Thoracic aorta (tissue), 2 donors: ENCODE measurements at regions not wholly inside any gene's neighbourhood (a gene's known extent, or its start where the extent isn't known, plus 50 kb on each side); places are given as distances from the start of the nearest gene placed in this dataset.

ENCODE experiments used
- ATAC-seq: fragments of 150-250 bp; one replicate; pipeline ENCODE4 v1.8.0; 2017; ENCODE audit warnings: low read depth; ENCODE audit not compliant: insufficient number of reproducible peaks, low FRiP score
- DNase-seq: peaks from one replicate; pipeline ENCODE4 v3.0.0-alpha.2; 2020; ENCODE audit warnings: low spot score
- H3K27ac ChIP-seq, 2 donors: fragments of 200-600 bp; sonication (generic); 1 replicate in 1 of 2; 2 replicates in 1 of 2; pipeline ENCODE4 v1.5.1; 2016; ENCODE audit warnings: mild to moderate bottlenecking in 2 of 2, moderate library complexity in 2 of 2
- H3K27me3 ChIP-seq: fragments of 200-600 bp; sonication (generic); replicated peaks from 2 replicates; pipeline ENCODE4 v1.6.0; 2016; ENCODE audit warnings: mild to moderate bottlenecking; ENCODE audit not compliant: insufficient read depth
- H3K36me3 ChIP-seq: fragments of 200-600 bp; sonication (generic); one replicate; pipeline ENCODE4 v1.5.1; 2016
- H3K4me1 ChIP-seq, 2 donors: fragments of 200-600 bp; sonication (generic); 1 replicate in 1 of 2; 2 replicates in 1 of 2; pipeline versions ENCODE4 v1.5.1 to v1.6.0; 2016; ENCODE audit warnings: low read depth in 2 of 2, mild to moderate bottlenecking in 1 of 2; ENCODE audit not compliant: control insufficient read depth in 1 of 2
- H3K4me3 ChIP-seq: fragments of 200-600 bp; sonication (generic); 2 replicates; pipeline ENCODE4 v1.5.1; 2016; ENCODE audit warnings: mild to moderate bottlenecking
- H3K9me3 ChIP-seq: fragments of 200-600 bp; sonication (generic); 2 replicates; pipeline ENCODE4 v1.5.1; 2016
- TF ChIP-seq, protein P1 (sequence below): fragments of 200-600 bp; sonication (generic); IDR thresholded peaks from one replicate; pipeline ENCODE4 v1.5.1; 2019; ENCODE audit warnings: antibody characterized with exemption

DNA sequence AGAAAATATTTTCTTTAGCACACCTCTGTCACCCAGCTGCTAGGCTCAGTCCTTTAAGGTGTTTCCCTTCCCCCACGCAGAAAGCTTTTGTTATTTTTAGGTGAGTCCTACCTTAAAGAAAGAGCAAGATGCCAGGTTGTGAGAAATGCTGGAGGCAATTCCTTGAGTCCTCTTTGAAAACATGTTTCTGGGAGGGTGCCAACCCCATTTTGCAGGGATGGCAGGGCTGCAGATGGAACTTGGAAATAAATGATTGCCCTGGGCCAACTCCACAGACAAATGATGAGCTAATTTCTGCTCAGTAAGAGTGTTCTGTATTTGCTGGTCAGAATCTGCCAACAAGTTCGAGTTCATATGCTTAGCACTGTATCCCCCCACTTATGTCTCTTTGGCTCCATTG lies 119.2 kb upstream of the RAB3GAP2 start:
- TF ChIP-seq, protein P1, sequence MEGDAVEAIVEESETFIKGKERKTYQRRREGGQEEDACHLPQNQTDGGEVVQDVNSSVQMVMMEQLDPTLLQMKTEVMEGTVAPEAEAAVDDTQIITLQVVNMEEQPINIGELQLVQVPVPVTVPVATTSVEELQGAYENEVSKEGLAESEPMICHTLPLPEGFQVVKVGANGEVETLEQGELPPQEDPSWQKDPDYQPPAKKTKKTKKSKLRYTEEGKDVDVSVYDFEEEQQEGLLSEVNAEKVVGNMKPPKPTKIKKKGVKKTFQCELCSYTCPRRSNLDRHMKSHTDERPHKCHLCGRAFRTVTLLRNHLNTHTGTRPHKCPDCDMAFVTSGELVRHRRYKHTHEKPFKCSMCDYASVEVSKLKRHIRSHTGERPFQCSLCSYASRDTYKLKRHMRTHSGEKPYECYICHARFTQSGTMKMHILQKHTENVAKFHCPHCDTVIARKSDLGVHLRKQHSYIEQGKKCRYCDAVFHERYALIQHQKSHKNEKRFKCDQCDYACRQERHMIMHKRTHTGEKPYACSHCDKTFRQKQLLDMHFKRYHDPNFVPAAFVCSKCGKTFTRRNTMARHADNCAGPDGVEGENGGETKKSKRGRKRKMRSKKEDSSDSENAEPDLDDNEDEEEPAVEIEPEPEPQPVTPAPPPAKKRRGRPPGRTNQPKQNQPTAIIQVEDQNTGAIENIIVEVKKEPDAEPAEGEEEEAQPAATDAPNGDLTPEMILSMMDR = no peak
- Histone ChIP-seq H3K27ac (no peak overlapping the region), H3K27me3 (no peaks in the 10 kb centered on the region), H3K9me3 (no peaks in the 10 kb centered on the region), H3K4me1 (no peaks in the 10 kb centered on the region), H3K4me3 (no peak overlapping the region), H3K36me3 (no peaks in the 10 kb centered on the region)
- ATAC-seq (no peak), DNase-seq (no peak)

GRCh38 chr1:220389634-220390033 lies 117.4 kb upstream of the RAB3GAP2 start:
- no peak for DNase-seq
- H3K36me3 ChIP-seq = no peaks in the 10 kb centered on the region

GRCh38 chr1:220386494-220387195 lies 114.4 kb upstream of the RAB3GAP2 start:
- no peaks in the 10 kb centered on the region for H3K36me3 ChIP-seq

More at GRCh38 chr1:220389634-220390033, 117.4 kb upstream of the RAB3GAP2 start:
- TF ChIP-seq, protein P1 = no peak
- H3K27me3 ChIP-seq = no peaks in the 10 kb centered on the region
- H3K9me3 ChIP-seq = no peaks in the 10 kb centered on the region
- H3K4me3 ChIP-seq = no peak overlapping the region
- no peak for ATAC-seq
- H3K4me1 ChIP-seq = no peaks in the 10 kb centered on the region
- no peak overlapping the region for H3K27ac ChIP-seq

DNA sequence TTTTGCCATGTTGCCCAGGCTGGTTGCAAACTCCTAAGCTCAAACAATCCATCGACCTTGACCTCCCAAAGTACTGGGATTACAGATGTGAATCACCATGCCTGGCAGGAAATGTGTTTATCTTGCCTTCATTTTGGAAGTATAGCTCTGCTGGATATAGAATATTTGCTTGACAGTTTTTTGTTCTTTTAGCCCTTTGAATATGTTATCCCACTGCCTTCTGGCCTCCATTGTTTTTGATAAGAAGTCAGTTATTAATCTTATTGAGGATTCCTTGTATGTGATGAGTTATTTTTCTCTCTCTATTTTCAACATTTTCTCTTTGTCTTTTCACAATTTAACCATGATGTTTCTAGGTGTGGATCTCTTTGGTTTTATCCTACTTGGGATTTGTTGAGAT lies 112.9 kb upstream of the RAB3GAP2 start:
- Histone ChIP-seq H3K4me1 (no peaks in the 10 kb centered on the region), H3K27me3 (no peaks in the 10 kb centered on the region), H3K4me3 (no peak overlapping the region), H3K36me3 (no peaks in the 10 kb centered on the region), H3K27ac (no peak overlapping the region), H3K9me3 (no peaks in the 10 kb centered on the region)
- TF ChIP-seq, protein P1 = no peak
- no peak for DNase-seq
- ATAC-seq = no peak

More at GRCh38 chr1:220386494-220387195, 114.4 kb upstream of the RAB3GAP2 start:
- no peaks in the 10 kb centered on the region for H3K9me3 ChIP-seq
- DNase-seq = no peak
- H3K27me3 ChIP-seq = no peaks in the 10 kb centered on the region
- no peak overlapping the region for H3K27ac ChIP-seq
- no peak for ATAC-seq
- TF ChIP-seq, protein P1 = no peak
- no peak overlapping the region for H3K4me3 ChIP-seq
- H3K4me1 ChIP-seq = no peaks in the 10 kb centered on the region

GRCh38 chr1:220382994-220383393 lies 110.7 kb upstream of the RAB3GAP2 start:
- ATAC-seq (no peak), DNase-seq (no peak)
- Histone ChIP-seq H3K4me3 (no peak overlapping the region), H3K9me3 (no peaks in the 10 kb centered on the region), H3K4me1 (no peaks in the 10 kb centered on the region), H3K27me3 (no peaks in the 10 kb centered on the region), H3K36me3 (no peaks in the 10 kb centered on the region), H3K27ac (no peak overlapping the region)
- TF ChIP-seq, protein P1 = no peak
